HG03565 (cell line): ENCODE measurements at regions not wholly inside any gene's neighbourhood (a gene's known extent, or its start where the extent isn't known, plus 50 kb on each side); places are given as distances from the start of the nearest gene placed in this dataset.

Source experiments
- ATAC-seq: cut with Tn5 transposase; IDR thresholded peaks from one replicate; pipeline ENCODE4 v1.9.1; 2021; ENCODE audit warnings: mild to moderate bottlenecking, moderate library complexity; ENCODE audit not compliant: unreplicated experiment

DNA sequence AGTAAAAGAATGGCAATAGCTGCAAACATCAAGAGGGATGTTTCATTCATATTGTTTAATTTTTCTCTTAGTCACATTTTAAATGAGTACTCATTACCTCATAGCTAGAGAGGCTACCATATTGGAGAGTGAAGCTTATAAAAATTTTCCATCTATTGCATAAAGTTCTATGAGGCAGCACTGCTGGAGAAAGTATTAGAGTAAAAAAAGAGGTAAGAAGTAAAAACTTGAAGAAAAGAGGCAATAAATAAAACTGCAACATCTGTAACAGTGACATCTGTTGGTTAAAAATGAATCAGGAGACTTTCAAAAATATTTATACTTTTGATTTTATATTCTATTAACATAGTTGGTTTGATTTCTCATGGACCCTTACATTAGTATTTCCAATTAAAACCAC is 284.5 kb upstream of the SEMA3D start:
- ATAC-seq: no peak

DNA sequence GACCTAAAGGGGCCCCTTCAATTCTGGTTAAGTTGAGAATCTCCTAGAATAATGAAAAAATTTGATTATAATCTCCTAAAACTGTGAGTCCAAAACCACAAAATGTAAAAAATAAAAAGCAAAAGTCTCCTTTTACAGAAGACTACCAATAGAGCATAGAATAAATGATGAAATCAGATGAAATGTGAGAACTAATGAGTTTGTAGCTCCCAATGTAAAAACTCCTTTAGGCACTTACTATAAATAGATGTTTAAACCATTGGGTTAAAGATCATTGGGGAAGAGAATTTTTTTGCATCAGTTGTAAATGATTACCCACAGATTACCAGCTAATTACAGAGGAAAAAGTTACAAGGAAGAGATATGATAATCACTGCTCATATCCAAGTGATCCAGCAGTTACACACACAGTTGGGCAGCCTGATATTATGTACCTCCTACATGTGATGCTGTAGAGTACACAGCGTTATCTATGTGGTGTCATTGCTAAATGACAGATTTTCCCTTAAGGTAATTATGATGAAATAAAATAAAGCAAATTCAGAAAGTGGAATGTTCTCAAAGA is 282.7 kb upstream of the SEMA3D start:
- no peak for ATAC-seq

DNA sequence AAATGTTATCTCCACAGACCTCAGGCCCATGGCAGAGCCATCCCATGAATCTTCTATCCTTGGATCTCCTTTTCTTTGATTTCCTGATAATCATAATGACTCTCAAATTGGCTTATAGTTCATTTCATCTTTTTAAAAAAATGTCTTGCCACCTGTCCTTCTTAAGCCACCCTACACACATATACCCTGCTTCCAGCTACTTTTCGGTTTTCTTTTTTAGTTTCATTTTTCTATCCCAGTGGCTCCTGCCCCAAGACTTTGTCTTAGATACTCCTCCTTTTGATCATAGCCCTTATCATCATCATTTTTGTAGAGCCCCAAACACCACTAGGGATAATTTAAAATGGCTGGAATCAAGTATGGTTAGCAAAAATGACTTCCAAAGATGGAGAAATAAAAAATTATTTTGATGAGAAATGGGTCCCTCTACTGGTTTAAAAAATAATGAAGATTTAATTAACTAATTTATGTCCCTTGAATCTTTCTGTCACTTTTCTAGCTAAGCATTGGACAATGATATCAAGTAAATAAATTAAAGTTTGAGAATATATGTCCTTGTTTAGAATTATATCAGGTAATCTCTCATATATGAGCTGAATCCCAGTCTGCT is 277.3 kb upstream of the SEMA3D start:
- ATAC-seq: no peak

DNA sequence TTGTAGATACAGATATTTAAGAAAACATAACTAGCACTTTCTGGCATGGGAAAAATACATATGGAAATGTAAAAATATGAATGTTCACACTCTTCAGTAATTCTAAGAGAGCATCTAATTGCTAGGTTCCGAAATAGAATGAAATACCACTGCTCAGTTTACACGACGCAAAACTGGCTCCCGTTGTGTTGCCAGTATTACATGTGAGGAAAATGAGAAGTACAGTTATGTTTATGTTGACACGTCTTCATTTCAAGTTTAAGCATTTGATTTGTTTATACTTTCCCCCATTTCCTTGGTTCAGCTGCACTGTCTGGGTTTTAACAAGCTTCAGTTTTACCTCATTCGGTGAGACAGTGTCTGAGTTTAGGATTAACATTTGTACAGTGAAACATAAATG is 275.8 kb upstream of the SEMA3D start:
- no peak for ATAC-seq

DNA sequence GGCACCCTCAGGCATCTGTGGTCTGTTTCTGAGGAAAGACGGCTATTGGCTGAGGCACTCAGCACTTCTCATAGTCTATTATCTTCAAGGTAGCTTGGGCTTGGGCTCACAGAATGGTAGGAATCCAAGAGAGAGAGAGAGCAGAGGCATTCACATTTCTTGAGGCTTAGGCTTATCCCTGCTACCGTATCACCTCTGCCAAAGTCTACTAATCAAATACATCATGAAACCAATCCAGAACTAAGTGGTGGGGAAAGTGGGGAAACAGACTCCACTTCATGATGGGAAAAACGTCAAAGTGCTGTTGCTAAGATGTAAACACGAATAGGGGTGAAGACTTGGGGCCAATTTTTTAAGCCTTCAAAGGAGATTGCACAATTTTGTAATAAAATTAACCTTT is 271.1 kb upstream of the SEMA3D start:
- ATAC-seq: no peak

DNA sequence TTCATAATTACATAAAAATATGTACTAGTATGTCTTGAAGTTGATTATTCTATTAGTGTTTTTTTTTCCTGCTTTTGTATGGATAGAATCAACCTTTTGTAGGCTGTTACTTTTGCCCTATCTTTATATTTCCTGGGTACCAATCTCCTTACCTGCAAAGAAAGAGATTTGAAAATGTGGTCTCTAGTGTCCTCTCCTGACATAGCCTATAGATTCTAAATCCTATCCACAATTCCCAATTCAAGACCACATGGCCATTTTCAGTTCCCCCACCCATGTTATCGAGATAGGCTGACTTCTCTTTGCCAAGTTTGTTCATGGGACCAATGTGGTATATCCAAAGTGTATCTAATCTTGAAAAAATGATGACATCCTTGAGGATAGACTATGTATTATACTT is 269.4 kb upstream of the SEMA3D start:
- ATAC-seq: no peak

DNA sequence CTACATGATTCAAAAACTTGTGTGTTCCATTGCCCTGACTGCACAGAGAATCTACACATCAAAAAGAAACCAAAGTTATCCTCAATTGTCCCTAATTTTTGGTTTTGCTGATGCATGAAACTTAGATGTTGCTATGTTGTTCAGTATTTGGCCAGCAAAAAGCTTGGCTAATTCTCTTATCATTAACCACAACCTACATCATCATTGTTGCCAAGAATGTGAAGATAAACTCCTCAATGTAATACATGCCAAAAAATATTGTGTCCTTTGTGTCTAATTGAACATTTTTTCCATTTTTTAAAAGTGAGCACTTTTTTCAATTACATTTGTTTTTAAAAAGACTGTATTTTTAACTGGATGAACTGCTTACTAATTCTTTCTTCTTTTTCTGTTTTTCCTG is 268.0 kb upstream of the SEMA3D start:
- no peak for ATAC-seq

DNA sequence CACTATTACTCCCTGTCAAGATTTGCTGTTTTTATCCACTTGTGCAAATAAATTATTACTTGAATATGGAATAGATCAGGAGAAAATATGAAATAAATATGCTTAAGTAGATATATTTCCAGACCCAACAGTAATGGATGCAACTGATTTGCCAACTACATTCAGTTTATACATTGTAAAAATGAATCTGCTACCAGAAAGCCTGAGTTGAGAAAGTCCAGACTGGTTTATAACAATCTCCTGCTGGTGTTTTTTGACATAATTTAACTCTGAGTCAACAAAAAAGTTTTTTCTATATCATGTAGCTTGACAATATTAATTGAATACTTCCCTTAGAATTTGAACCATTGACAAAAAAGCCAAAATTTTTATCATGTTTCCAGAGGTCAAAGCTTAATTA is 265.8 kb upstream of the SEMA3D start:
- no peak for ATAC-seq

DNA sequence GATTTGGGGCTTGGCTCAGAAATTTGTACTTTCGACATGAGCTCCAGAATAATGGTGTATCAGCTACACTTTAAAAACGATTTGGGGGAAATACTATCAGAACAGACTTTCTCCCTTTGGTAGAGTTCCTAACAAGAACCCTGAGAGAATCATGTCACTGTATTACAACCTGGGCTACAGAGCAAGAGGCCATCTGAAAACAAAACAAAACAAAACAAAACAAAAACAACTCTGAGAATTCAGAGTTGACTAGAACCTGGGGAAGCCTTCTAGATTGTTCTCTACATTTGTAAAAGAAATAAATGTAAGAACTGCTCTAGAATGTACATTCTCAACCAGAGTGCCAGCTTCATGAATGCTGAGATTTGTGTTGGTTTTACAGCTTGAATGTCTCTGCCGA is 262.6 kb upstream of the SEMA3D start:
- no peak for ATAC-seq

DNA sequence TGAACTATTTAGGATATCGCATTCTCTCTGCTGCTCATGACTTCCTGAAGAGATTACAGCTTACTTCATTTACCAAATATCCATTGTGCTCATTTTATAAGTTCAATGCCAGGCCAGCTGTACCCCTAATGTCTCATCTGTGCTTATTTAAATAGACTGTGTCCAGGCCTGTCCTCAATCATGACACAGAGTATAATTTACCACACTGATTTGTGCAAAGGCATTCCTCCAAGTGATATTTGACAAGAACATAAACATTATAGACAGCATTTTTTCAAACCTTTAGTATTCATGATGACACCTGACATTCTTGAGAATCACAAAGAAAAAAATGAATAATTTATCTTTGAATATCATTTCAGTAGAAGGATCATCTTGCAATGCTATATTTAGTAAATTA is 260.1 kb upstream of the SEMA3D start:
- no peak for ATAC-seq

DNA sequence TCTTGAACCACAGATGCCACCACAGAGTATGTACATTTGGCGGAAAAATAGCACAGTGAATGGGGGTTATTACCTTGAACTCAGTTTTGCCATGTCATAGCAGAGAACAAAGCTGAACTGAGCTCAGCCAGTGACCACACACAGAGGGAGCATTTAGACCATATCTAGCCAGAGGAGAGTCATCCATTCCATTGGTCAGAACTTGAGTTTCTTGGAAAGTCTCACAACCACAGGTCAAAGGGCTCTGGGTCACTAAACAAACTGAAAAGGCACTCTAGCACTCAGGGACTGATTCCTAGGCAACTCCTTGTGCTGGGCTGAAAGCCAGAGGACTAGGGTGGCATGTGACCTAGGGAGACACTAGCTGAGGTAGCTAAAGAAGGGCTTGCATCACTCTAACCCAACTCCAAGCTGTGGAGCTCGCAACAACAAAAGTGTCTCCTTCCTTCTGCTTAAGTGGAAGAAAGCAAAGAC is 239.7 kb upstream of the SEMA3D start:
- no peak for ATAC-seq

DNA sequence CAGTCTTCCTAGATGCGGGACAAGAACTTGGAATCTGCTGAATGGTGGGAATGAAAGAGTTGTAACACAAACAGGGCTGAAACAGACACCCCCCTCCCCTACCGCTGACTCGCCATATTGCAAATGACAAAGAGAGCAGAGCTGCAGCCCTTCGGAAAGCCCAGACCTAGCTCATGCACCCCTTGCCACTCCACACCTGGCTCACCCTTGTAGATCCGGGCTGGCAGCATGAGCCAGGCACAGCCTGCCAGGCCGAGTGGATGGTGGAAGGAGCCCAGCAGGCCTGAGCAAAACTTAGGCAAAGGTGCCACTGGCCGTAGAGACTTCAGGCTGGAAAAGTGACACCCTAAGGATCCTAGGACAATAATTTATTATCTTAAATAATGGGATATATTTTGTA is 237.4 kb upstream of the SEMA3D start:
- no peak for ATAC-seq

DNA sequence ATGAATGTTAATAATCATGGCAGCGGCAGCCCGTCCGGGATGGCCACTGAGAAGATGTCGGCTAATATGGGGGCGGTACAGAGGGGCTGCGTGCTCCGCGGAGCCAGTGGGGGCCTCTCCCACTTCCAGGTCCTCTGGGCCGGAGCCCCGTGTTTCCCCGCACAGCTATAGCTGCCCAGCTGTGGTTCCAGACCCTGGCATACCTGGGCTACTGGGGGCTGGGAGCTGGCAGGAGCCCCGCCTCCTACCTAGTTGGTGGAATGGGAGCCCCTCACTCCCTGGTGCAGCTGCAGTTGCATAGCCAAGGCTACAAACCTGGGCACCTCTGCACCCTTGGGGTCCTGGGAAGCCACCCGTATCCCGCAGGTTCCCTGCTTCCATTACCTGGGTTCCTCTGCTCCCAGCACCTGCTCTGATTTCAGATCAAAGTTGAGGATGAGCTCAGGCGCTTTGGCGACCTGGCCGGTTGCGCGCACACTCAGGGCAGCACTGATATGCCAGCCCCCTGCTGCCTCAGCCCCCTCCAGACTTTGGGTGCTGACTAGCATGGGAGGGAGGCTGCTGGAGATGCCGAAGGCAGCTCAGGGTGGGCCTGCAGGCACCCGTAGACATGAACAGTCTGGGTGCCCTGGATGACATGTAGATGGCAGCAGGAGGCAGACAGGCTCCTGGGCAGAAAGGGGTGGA is 236.5 kb upstream of the SEMA3D start:
- ATAC-seq: no peak

DNA sequence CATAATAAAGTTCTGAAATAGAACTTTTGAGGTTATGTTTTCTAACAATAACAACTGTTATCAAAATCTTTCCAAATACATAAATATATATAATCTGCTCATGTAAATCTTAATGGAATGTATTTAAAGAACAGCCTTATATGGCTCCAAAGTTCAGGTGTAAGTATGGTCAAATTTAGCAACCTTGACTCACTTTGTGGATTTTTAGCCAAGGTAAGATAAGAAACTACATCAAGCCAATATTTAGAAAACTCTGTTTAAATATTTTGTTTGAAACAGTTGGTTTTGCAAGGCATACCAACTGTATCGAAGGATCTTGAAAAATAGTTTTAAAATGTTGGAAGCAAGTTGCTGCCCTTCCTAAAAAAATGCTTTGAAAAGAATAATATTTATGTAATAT is 228.9 kb upstream of the SEMA3D start:
- no peak for ATAC-seq

DNA sequence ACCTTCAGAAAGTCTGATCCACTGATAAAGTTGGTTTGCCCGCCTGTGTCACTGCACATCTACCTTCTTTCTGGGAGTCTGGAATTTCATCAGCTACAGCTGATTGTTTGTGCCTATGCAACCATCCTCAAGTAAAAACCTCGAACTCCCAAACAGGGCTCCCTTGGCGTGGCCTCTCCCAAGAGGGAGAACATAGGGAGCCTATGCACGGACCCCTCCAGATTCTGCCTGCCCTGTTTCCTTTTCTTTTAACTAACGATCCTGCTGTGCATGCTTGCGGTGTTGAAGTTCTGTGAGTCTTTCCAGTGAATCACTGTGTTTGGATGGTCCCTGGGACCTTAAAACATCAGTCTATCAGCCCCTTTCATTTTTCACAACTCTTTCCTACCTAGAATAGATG is 226.9 kb upstream of the SEMA3D start:
- no peak for ATAC-seq

DNA sequence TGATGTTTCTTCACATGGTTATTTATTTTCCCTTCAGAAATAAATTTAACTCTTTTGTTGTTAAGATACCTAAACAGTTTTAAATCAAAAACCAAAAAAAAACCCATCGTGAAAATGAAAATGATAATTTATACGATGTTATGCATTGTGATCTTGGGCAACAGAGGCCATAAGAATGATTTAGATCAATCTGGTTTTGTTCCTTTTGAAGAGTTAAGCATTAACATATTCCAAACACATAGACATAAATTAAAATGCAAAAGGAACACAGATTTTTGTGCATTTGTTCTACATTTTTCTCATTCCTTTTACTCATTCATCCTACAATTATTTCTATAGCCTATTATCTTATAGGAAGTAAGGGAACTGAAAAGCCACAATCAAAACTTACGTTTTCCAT is 226.1 kb upstream of the SEMA3D start:
- no peak for ATAC-seq

DNA sequence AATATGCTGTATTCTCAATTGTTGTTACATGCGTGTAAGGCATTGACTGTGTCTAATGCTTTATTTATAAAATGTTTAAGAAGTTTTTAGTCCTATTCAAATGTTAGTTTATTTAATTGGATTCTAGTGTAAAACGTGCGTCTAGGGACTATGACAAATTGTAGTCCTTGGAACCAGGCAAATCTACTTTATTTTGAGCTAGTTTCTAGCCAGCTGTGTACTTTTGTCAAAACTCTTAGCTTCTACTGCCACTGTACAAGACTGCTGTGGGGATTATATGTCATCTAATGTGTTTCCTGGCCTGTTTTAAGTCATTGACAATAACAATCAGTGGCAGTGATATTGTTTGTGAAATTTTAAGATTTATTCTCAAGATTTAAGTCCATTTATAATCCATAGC is 220.5 kb upstream of the SEMA3D start:
- no peak for ATAC-seq

DNA sequence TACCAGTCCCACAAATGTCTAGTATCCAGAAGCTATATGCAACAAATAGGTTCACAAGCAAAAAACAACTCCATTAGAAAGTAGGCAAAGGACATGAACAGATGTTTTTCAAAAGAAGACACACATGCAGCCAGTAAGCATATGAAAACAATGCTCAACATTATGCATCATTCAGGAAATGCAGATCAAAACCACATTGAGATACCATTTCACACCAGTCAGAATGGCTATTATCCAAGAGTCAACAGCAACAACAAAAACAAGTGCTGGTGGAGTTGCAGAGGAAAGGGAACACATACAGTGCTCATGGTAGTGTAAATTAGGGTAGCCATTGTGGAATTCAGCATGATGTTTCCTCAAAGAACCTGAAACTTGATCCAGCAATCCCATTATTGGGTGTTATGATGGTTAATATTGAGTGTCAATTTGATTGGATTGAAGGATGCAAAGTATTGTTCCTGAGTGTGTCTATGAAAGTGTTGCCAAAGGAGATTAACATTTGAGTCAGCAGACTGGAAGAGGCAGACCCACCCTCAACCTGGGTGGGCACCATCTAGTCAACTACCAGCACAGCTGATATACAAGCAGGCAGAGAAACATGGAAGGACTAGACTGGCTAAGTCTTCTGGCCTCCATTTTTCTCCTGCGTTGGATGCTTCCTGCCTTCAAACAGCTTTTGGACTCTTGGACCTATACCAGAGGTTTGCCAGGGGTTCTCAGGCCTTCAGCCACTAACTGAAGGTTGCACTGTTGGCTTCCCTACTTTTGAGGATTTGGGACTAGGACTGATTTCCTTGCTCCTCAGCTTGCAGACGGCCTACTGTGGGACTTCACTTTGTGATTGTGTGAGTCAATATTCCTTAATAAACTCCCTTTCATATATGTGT is 218.4 kb upstream of the SEMA3D start:
- ATAC-seq: no peak

DNA sequence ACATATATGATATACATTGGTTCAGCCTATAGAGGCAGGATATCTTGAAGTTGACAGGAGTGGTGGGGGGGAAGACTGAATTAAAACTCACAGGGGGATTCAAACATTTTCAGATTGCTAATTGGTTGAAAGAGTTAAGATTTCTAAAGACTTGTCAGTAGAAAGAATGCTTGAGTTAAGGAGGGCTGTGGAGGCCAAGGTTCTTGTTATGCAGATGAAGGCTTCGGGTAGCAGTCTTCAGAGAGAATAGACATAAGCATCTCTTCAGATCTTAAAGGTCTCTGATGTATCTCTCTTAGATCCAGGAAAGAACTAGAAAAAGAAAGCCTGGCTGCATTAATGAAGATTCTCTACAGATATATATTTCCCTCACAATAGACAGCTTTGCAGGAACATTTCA is 209.8 kb upstream of the SEMA3D start:
- ATAC-seq: no peak

DNA sequence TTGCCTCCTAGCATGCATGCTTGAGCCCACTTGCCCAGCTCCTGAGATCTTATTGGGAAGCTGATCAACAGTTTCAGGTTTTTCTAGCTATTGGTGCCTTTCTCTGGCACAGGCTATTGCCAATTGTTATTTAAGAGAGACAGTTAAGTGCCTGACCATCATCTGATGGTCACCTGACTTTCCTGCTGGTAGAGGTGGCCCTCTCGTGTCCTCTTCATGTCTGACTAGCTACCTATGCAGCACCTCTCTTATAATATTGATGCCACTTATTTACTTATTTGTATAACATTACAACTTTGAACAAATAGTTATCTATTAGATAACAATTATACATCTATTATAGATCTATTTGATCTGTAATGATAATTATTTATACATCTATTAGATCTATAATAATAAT is 205.9 kb upstream of the SEMA3D start:
- no peak for ATAC-seq

DNA sequence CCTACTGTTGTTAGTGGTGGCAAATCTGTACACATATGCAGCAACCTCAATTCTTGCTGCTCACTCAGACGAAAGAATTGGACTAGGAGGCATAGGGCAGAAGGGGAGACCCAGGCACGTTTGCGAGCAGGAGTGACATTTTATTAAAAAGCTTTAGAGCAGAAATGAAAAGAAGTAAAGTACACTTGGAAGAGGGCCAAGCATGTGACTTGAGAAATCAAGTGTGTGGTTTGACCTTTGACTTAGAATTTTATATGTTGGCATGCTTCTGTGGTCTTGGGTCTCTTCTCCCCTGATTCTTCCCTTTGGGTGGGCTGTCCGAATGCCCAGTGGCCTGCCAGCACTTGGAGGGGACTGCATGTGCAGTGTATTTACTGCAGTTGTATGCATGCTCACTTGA is 205.5 kb upstream of the SEMA3D start:
- no peak for ATAC-seq

DNA sequence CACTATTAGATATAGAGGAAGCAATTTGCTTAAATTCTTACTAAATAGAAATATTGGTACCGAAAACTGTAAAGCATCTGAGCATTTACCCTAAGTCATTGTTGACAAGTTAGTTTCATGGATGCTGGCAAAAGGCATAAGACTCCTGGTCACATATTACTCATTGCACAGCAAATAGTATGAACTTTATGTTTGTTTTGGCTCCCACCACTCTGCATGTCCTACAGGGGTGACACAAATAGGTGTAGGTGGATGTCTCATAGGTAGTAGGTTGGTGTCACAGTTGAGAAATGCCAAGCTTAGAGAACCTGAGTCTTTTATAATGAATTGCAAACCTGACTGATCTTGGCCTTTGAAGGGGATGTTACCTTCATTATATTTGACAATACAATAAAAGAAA is 199.6 kb upstream of the SEMA3D start:
- no peak for ATAC-seq
